Mesenchymal stem cell (in vitro differentiated cells and primary cell): ENCODE measurements at regions not wholly inside any gene's neighbourhood (a gene's known extent, or its start where the extent isn't known, plus 50 kb on each side); places are given as distances from the start of the nearest gene placed in this dataset.

ENCODE experiments used
- DNase-seq: peaks from one replicate; pipeline ENCODE4 v3.0.0-alpha.2; 2013
- H2AFZ ChIP-seq: one replicate; pipeline ENCODE4 v1.6.1; 2013; ENCODE audit warnings: low read depth, mild to moderate bottlenecking, control low read depth, inconsistent platforms, low read length, moderate library complexity
- H2AK5ac ChIP-seq: 2 replicates; pipeline ENCODE4 v1.6.1; 2013; ENCODE audit warnings: low read length, moderate library complexity, mild to moderate bottlenecking, inconsistent platforms; ENCODE audit not compliant: severe bottlenecking
- H2BK120ac ChIP-seq: one replicate; pipeline ENCODE4 v1.6.1; 2013; ENCODE audit warnings: low read depth, mild to moderate bottlenecking, inconsistent platforms, low read length, moderate library complexity
- H2BK12ac ChIP-seq, 2 experiments: one replicate each; pipeline ENCODE4 v1.6.1; 2013; ENCODE audit warnings: inconsistent platforms in 2 of 2, low read length in 2 of 2, mild to moderate bottlenecking in 2 of 2, moderate library complexity in 2 of 2, control low read depth in 1 of 2
- H2BK15ac ChIP-seq: one replicate; pipeline ENCODE4 v1.6.1; 2013; ENCODE audit warnings: mild to moderate bottlenecking, low read depth, inconsistent platforms; ENCODE audit not compliant: poor library complexity, severe bottlenecking
- H2BK5ac ChIP-seq: 2 replicates; pipeline ENCODE4 v1.6.1; 2013; ENCODE audit warnings: low read depth, mild to moderate bottlenecking, low read length, control low read depth, inconsistent platforms; ENCODE audit not compliant: poor library complexity, severe bottlenecking
- H3K14ac ChIP-seq, 2 experiments: one replicate each; pipeline ENCODE4 v1.6.1; 2013; ENCODE audit warnings: inconsistent platforms in 2 of 2, low read length in 2 of 2, control low read depth in 1 of 2, mild to moderate bottlenecking in 1 of 2, moderate library complexity in 1 of 2
- H3K18ac ChIP-seq, 2 experiments: one replicate each; pipeline ENCODE4 v1.6.1; 2013; ENCODE audit warnings: inconsistent platforms in 2 of 2, low read length in 2 of 2, control low read depth in 1 of 2, low read depth in 1 of 2, mild to moderate bottlenecking in 1 of 2
- H3K23ac ChIP-seq, 2 experiments: one replicate each; pipeline ENCODE4 v1.6.1; 2013; ENCODE audit warnings: inconsistent platforms in 2 of 2, low read length in 2 of 2, mild to moderate bottlenecking in 2 of 2, moderate library complexity in 2 of 2, control low read depth in 1 of 2
- H3K27ac ChIP-seq: 2 replicates; pipeline ENCODE4 v1.5.1; 2013; ENCODE audit warnings: mild to moderate bottlenecking, moderate library complexity, low read length, control low read depth, inconsistent platforms; ENCODE audit not compliant: poor library complexity, severe bottlenecking
- H3K27me3 ChIP-seq, 2 experiments: 2 replicates each; pipeline versions ENCODE4 v1.6.1 to v1.7.0; 2013; ENCODE audit warnings: low read length in 2 of 2, mild to moderate bottlenecking in 2 of 2, moderate library complexity in 2 of 2, control low read depth in 1 of 2, inconsistent platforms in 1 of 2; ENCODE audit not compliant: control insufficient read depth in 1 of 2, insufficient read depth in 1 of 2
- H3K36me3 ChIP-seq, 2 experiments: 2 replicates each; pipeline versions ENCODE4 v1.6.1 to v1.7.0; 2013; ENCODE audit warnings: low read length in 2 of 2, control low read depth in 1 of 2, inconsistent platforms in 1 of 2, low read depth in 1 of 2, mild to moderate bottlenecking in 1 of 2; ENCODE audit not compliant: insufficient read depth in 2 of 2, control insufficient read depth in 1 of 2
- H3K4ac ChIP-seq, 2 experiments: one replicate each; pipeline ENCODE4 v1.6.1; 2013; ENCODE audit warnings: inconsistent platforms in 2 of 2, low read length in 2 of 2, mild to moderate bottlenecking in 2 of 2, moderate library complexity in 2 of 2, control low read depth in 1 of 2, low read depth in 1 of 2
- H3K4me1 ChIP-seq: 2 replicates; pipeline ENCODE4 v1.6.1; 2013; ENCODE audit warnings: low read depth, low read length, control low read depth; ENCODE audit not compliant: control insufficient read depth, insufficient read depth
- H3K4me2 ChIP-seq: 2 replicates; pipeline ENCODE4 v1.6.1; 2013; ENCODE audit warnings: low read length, mild to moderate bottlenecking, inconsistent platforms; ENCODE audit not compliant: poor library complexity, severe bottlenecking
- H3K4me3 ChIP-seq, 2 experiments: 2 replicates each; pipeline versions ENCODE4 v1.5.1 to v1.7.0; 2013; ENCODE audit warnings: low read length in 2 of 2, mild to moderate bottlenecking in 2 of 2, control low read depth in 1 of 2, low read depth in 1 of 2; ENCODE audit not compliant: insufficient read depth in 1 of 2
- H3K79me1 ChIP-seq: replicated peaks from 2 replicates; pipeline ENCODE4 v1.6.1; 2013; ENCODE audit warnings: mild to moderate bottlenecking, control low read depth, low read length, inconsistent platforms; ENCODE audit not compliant: poor library complexity, severe bottlenecking
- H3K9ac ChIP-seq: 2 replicates; pipeline ENCODE4 v1.7.0; 2013; ENCODE audit warnings: mild to moderate bottlenecking, low read length, moderate library complexity
- H3K9me3 ChIP-seq: 2 replicates; pipeline ENCODE4 v1.7.0; 2013; ENCODE audit warnings: mild to moderate bottlenecking, low read length; ENCODE audit not compliant: control insufficient read depth
- H4K8ac ChIP-seq: one replicate; pipeline ENCODE4 v1.6.1; 2013; ENCODE audit warnings: inconsistent platforms, mild to moderate bottlenecking, low read length, moderate library complexity
- H4K91ac ChIP-seq: one replicate; pipeline ENCODE4 v1.6.1; 2013; ENCODE audit warnings: mild to moderate bottlenecking, low read length, inconsistent platforms
- WGBS: methylation state at CpG from one replicate; pipeline ENCODE4 v1.1.7; 2013; ENCODE audit warnings: mixed read lengths; 5-methylcytosine and 5-hydroxymethylcytosine counted together

DNA sequence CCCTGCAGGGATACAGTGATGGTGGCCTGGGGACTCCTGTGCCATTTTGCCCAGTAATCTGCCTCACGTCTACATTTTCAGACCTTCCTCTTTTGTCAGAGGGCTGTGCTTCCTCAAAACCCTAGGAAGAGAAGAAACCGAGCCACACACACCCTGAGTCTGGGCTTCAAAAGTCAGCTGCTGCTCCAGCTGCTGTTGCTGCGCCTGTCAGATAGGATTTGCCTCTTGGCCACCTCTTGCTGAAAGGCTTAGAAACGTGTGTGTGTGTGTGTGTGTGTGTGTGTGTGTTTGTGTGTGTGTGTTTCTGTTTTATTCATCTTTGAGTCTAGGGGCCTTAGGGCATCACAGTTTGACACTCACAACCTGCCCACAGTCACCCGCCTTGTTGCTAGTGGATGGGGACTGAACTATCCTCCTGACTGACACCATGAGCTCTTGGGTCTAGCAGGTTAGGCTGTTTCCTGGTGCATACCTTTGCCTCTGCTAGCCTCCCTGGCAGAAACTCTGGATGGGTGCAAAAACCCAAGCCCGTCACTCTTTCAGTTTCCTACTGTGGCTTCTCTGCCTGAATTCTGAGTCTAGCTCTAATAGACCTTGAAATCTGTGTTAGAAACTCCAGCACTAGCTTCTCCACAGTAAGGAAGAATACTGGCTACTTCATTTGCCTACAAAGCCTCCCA, 94.9 kb upstream of the CEP85L start:
- H3K23ac ChIP-seq, result no peak overlapping the region
- H3K4me1 ChIP-seq, result peaks cover 3% of the 10 kb centered on the region
- H2BK15ac ChIP-seq, result no peak overlapping the region
- DNase-seq, result no peak
- no peak overlapping the region for H3K4ac ChIP-seq
- no peaks in the 10 kb centered on the region for H3K27me3 ChIP-seq
- no peak overlapping the region for H2AK5ac ChIP-seq
- H2BK5ac ChIP-seq, result no peak overlapping the region
- H2BK120ac ChIP-seq, result no peak overlapping the region
- H3K9ac ChIP-seq, result no peak overlapping the region
- peak overlapping the region in 1 of 2 experiments; percentile 60 for H2BK12ac ChIP-seq
- no peaks in the 10 kb centered on the region for H3K9me3 ChIP-seq
- H3K27ac ChIP-seq, result no peak overlapping the region
- 88% methylated on average over 5 of the region's 6 CpGs for WGBS
- no peak overlapping the region for H3K4me3 ChIP-seq
- no peaks in the 10 kb centered on the region for H3K36me3 ChIP-seq
- H2AFZ ChIP-seq, result no peak overlapping the region
- no peaks in the 10 kb centered on the region for H3K79me1 ChIP-seq
- H4K8ac ChIP-seq, result no peak overlapping the region
- H4K91ac ChIP-seq, result no peak overlapping the region
- no peak overlapping the region for H3K18ac ChIP-seq
- no peak overlapping the region for H3K4me2 ChIP-seq
- H3K14ac ChIP-seq, result no peak overlapping the region

DNA sequence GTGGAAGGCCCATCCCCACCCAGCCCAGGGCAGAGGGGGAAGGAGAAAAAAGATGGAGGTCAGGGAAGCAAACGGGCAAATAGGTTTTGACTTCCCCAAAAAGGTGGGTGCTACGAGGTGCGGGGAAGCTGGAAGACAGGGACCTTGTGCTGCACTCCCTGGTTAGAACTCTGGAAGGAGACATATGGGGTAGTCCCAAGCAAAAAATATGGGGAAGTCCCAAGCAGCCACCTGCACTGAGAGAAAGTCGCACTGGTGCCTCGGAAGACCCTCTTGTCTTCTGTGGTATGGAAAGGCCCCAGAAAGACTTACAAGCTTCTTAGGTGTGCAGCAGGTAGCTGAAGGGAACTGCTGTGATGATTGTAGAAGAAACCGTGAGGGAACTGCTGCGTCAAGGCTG, 93.8 kb upstream of the CEP85L start:
- no peak overlapping the region for H3K14ac ChIP-seq
- no peak overlapping the region for H2BK5ac ChIP-seq
- no peak overlapping the region for H3K4ac ChIP-seq
- H3K9ac ChIP-seq, result no peak overlapping the region
- H3K4me1 ChIP-seq, result peaks cover 3% of the 10 kb centered on the region
- no peak overlapping the region for H3K18ac ChIP-seq
- H3K27me3 ChIP-seq, result no peaks in the 10 kb centered on the region
- H3K79me1 ChIP-seq, result no peaks in the 10 kb centered on the region
- H3K4me3 ChIP-seq, result no peak overlapping the region
- no peak overlapping the region for H3K27ac ChIP-seq
- H3K9me3 ChIP-seq, result no peaks in the 10 kb centered on the region
- H4K8ac ChIP-seq, result no peak overlapping the region
- H4K91ac ChIP-seq, result no peak overlapping the region
- WGBS, result 93% methylated on average over 7 of the region's 7 CpGs
- H2BK12ac ChIP-seq, result no peak overlapping the region
- no peak for DNase-seq
- no peaks in the 10 kb centered on the region for H3K36me3 ChIP-seq
- no peak overlapping the region for H2AFZ ChIP-seq
- H2BK120ac ChIP-seq, result no peak overlapping the region
- no peak overlapping the region for H3K4me2 ChIP-seq
- no peak overlapping the region for H3K23ac ChIP-seq
- H2AK5ac ChIP-seq, result no peak overlapping the region
- H2BK15ac ChIP-seq, result no peak overlapping the region

DNA sequence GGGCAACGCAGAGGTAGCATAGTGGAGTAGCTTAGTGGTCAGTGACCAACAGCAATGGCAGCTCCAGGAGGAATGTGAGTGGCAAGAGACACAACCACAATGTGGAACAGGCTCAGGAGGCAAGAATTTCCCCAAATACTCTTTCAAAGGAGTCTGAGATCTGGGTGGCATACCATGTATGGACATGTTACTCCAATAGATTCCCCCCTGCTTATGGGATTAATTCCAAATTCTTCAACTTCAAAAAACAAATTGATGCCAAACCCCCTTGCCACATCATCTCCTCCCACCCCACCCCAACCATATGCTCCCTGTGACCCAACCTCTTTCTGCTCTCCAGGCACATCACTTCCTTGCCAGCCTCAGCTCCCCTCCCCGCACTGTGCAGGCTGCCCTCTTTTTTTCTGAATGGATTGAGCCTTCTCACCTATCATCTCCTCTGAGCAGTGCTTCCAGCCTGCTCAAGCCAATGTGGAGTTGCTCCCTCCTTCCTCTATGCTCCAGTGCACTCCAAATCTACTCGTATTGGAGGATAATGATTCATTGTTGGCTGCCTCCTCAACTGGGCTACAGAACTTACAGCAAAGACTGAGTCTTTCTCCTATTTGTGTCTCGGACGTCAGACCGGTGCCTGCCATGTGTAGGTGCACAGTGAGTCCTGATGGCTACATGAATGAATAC, 93.0 kb upstream of the CEP85L start:
- no peak overlapping the region for H4K91ac ChIP-seq
- WGBS, result 94% methylated on average over 6 of the region's 6 CpGs

DNA sequence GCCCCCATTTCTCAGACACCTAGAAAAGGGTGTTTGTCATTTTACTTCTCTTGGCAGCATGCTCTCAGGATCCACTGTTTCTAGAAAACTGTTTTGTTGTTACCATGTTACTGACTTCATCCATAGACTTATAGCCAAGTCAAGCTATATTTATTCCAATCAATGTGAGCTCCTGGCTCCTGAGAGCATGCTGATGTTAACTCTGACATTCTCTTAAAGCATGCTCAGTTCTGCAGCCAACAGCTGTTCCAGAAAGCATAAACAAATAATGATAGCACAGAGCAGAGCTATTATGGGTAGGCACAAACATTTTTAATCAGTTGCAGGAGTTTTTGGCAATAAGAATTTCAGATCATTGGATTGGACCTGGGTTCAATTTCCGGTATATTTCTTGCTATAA, 92.4 kb upstream of the CEP85L start:
- Histone ChIP-seq H2BK15ac (no peak overlapping the region), H4K91ac (no peak overlapping the region), H2AFZ (no peak overlapping the region), H3K36me3 (no peaks in the 10 kb centered on the region), H3K4me3 (no peak overlapping the region), H3K27me3 (no peaks in the 10 kb centered on the region), H3K18ac (no peak overlapping the region), H3K4ac (no peak overlapping the region), H3K9me3 (no peaks in the 10 kb centered on the region), H2BK120ac (no peak overlapping the region), H3K4me2 (no peak overlapping the region), H2BK12ac (no peak overlapping the region), H3K27ac (no peak overlapping the region), H2BK5ac (no peak overlapping the region), H2AK5ac (no peak overlapping the region), H3K4me1 (peaks cover 2% of the 10 kb centered on the region), H3K79me1 (no peaks in the 10 kb centered on the region), H3K9ac (no peak overlapping the region), H3K14ac (no peak overlapping the region), H4K8ac (no peak overlapping the region), H3K23ac (no peak overlapping the region)
- no CpG with 5 or more reads among the region's 1 CpG for WGBS
- no peak for DNase-seq

More for the DNA sequence above, 93.0 kb upstream of the CEP85L start:
- Histone ChIP-seq H2BK12ac (no peak overlapping the region), H3K14ac (no peak overlapping the region), H2BK15ac (no peak overlapping the region), H2BK5ac (no peak overlapping the region), H3K79me1 (no peaks in the 10 kb centered on the region), H2AK5ac (no peak overlapping the region), H2BK120ac (no peak overlapping the region), H3K36me3 (no peaks in the 10 kb centered on the region), H3K27me3 (no peaks in the 10 kb centered on the region), H3K27ac (no peak overlapping the region), H3K4me2 (no peak overlapping the region), H4K8ac (no peak overlapping the region), H3K4ac (no peak overlapping the region), H3K9ac (no peak overlapping the region), H2AFZ (no peak overlapping the region), H3K4me1 (peaks cover 3% of the 10 kb centered on the region), H3K4me3 (no peak overlapping the region), H3K23ac (no peak overlapping the region), H3K18ac (no peak overlapping the region), H3K9me3 (no peaks in the 10 kb centered on the region)
- no peak for DNase-seq
